ENCODE measurements at regions not wholly inside any gene's neighbourhood (a gene's known extent, or its start where the extent isn't known, plus 50 kb on each side); places are given as distances from the start of the nearest gene placed in this dataset.

GRCh38 chr19:30704771-30705330 lies 332.7 kb downstream of the ZNF536 start:
- Mint-ChIP-seq H3K36me3 (no peaks in the 10 kb centered on the region), H3K27me3 (ENCODE audit: insufficient read depth, low read depth) (peaks cover 4% of the 10 kb centered on the region), H3K4me1 (peaks cover 3% of the 10 kb centered on the region), H3K9me3 (no peaks in the 10 kb centered on the region), H3K4me3 (no peak overlapping the region), H3K27ac (no peak overlapping the region)
- no peak overlapping the region for H3K4me3 ChIP-seq
- no peaks in the 10 kb centered on the region for H4K20me1 ChIP-seq (ENCODE audit: low read depth)
- no peak overlapping the region for H3K9ac ChIP-seq
- TF ChIP-seq EZH2phosphoT487 (IDR thresholded peaks at IDR 0.05) (no peak), EZH2 (IDR thresholded peaks at IDR 0.05) (no peak)
- TF ChIP-seq, protein P1, sequence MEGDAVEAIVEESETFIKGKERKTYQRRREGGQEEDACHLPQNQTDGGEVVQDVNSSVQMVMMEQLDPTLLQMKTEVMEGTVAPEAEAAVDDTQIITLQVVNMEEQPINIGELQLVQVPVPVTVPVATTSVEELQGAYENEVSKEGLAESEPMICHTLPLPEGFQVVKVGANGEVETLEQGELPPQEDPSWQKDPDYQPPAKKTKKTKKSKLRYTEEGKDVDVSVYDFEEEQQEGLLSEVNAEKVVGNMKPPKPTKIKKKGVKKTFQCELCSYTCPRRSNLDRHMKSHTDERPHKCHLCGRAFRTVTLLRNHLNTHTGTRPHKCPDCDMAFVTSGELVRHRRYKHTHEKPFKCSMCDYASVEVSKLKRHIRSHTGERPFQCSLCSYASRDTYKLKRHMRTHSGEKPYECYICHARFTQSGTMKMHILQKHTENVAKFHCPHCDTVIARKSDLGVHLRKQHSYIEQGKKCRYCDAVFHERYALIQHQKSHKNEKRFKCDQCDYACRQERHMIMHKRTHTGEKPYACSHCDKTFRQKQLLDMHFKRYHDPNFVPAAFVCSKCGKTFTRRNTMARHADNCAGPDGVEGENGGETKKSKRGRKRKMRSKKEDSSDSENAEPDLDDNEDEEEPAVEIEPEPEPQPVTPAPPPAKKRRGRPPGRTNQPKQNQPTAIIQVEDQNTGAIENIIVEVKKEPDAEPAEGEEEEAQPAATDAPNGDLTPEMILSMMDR (IDR thresholded peaks at IDR 0.05), result no peak
- no peak overlapping the region for H2AFZ ChIP-seq (replicated peaks)
- H3K27ac ChIP-seq, result no peak overlapping the region
- H3K27me3 ChIP-seq, result no peaks in the 10 kb centered on the region
- no peaks in the 10 kb centered on the region for H3K4me1 ChIP-seq
- H3F3A ChIP-seq (ENCODE audit: low read depth), result no peaks in the 10 kb centered on the region
- no peaks in the 10 kb centered on the region for H3K79me2 ChIP-seq (ENCODE audit: low read depth)
- no peaks in the 10 kb centered on the region for H3K9me3 ChIP-seq (ENCODE audit: low read depth)
- H3K4me2 ChIP-seq, result no peak overlapping the region
- no peaks in the 10 kb centered on the region for H3K36me3 ChIP-seq
- no peak for DNase-seq (ENCODE audit: low spot score)

DNA sequence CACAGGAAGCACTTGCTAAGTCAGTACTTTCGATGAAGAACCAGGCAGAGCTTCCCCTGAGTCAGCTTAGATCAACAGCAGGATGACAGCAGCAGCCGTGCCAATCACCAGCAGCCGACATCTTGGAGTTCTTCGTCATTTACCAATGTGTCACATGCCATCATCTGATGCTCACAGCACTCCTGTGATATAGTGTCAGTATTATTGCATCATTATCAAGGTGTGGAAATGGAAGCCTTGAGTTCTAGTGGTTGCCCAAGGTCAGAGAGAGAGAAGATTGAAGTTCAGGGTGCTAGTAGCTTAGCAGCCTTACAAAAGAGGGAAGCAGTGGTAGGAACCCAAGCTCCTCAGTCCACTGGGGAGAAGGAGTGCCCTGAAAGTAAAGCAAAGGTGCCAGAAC lies 331.5 kb downstream of the ZNF536 start:
- Mint-ChIP-seq H3K4me3 (no peak overlapping the region), H3K27me3 (ENCODE audit: insufficient read depth, low read depth) (peaks cover 4% of the 10 kb centered on the region), H3K36me3 (no peaks in the 10 kb centered on the region), H3K9me3 (no peaks in the 10 kb centered on the region), H3K4me1 (peaks cover 3% of the 10 kb centered on the region), H3K27ac (no peak overlapping the region)
- Histone ChIP-seq H3K79me2 (ENCODE audit: low read depth) (no peaks in the 10 kb centered on the region), H3K27me3 (no peaks in the 10 kb centered on the region), H3F3A (ENCODE audit: low read depth) (no peaks in the 10 kb centered on the region), H3K4me1 (no peaks in the 10 kb centered on the region), H3K27ac (no peak overlapping the region), H3K9me3 (ENCODE audit: low read depth) (no peaks in the 10 kb centered on the region), H4K20me1 (ENCODE audit: low read depth) (no peaks in the 10 kb centered on the region), H2AFZ (replicated peaks) (no peak overlapping the region), H3K4me3 (no peak overlapping the region), H3K4me2 (no peak overlapping the region), H3K9ac (no peak overlapping the region), H3K36me3 (no peaks in the 10 kb centered on the region)
- TF ChIP-seq, protein P1 (IDR thresholded peaks at IDR 0.05), result no peak
- no peak for TF ChIP-seq EZH2 (IDR thresholded peaks at IDR 0.05)
- no peak for TF ChIP-seq EZH2phosphoT487 (IDR thresholded peaks at IDR 0.05)
- no peak for DNase-seq (ENCODE audit: low spot score)

DNA sequence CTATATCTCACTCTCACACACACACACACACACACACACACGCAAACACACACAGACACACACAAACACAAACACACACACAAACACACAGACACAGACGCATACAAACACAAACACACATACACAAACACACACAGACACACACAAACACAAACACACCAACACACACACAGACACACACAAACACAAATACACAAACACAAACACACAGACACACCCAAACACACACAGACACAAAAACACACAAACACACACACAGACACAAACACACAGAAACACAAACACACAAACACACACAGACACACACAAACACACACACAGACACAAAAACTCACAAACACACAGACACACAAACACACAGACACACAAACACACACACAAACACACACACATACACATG lies 329.0 kb downstream of the ZNF536 start:
- no peak for DNase-seq (ENCODE audit: low spot score)
- Histone ChIP-seq H3K9me3 (ENCODE audit: low read depth) (no peaks in the 10 kb centered on the region), H3K79me2 (ENCODE audit: low read depth) (no peaks in the 10 kb centered on the region), H3K4me1 (no peaks in the 10 kb centered on the region), H3K9ac (no peak overlapping the region), H3K27me3 (no peaks in the 10 kb centered on the region), H3K27ac (no peak overlapping the region), H3K4me3 (no peak overlapping the region), H4K20me1 (ENCODE audit: low read depth) (no peaks in the 10 kb centered on the region), H3F3A (ENCODE audit: low read depth) (no peaks in the 10 kb centered on the region), H3K36me3 (no peaks in the 10 kb centered on the region), H3K4me2 (no peak overlapping the region), H2AFZ (replicated peaks) (no peak overlapping the region)
- H3K27ac Mint-ChIP-seq, result no peak overlapping the region
- TF ChIP-seq, protein P1 (IDR thresholded peaks at IDR 0.05), result no peak
- TF ChIP-seq EZH2phosphoT487 (IDR thresholded peaks at IDR 0.05) (no peak), EZH2 (IDR thresholded peaks at IDR 0.05) (no peak)
- H3K36me3 Mint-ChIP-seq, result no peaks in the 10 kb centered on the region
- H3K27me3 Mint-ChIP-seq (ENCODE audit: insufficient read depth, low read depth), result peaks cover 2% of the 10 kb centered on the region
- peaks cover 3% of the 10 kb centered on the region for H3K4me1 Mint-ChIP-seq
- H3K9me3 Mint-ChIP-seq, result no peaks in the 10 kb centered on the region
- no peak overlapping the region for H3K4me3 Mint-ChIP-seq

Measured in neural progenitor cell (in vitro differentiated cells).